DOHH2 (cell line): ENCODE measurements at regions not wholly inside any gene's neighbourhood (a gene's known extent, or its start where the extent isn't known, plus 50 kb on each side); places are given as distances from the start of the nearest gene placed in this dataset.

Experiments used
- EZH2phosphoT487 ChIP-seq: fragments of 200-600 bp; sonication (generic); IDR thresholded peaks from 2 replicates; pipeline ENCODE4 v1.6.1; 2017; ENCODE audit warnings: borderline replicate concordance, mild to moderate bottlenecking, antibody characterized with exemption, low read length, moderate library complexity, mixed read lengths
- TF ChIP-seq, protein P1 (sequence below): fragments of 200-600 bp; sonication (generic); IDR thresholded peaks from one replicate; pipeline ENCODE4 v1.5.1; 2014; ENCODE audit warnings: antibody characterized with exemption, mild to moderate bottlenecking, low read depth, low read length; ENCODE audit not compliant: poor library complexity, severe bottlenecking

GRCh38 chr1:198463709-198464108 lies 76.8 kb downstream of the ATP6V1G3 start:
- TF ChIP-seq, protein P1, sequence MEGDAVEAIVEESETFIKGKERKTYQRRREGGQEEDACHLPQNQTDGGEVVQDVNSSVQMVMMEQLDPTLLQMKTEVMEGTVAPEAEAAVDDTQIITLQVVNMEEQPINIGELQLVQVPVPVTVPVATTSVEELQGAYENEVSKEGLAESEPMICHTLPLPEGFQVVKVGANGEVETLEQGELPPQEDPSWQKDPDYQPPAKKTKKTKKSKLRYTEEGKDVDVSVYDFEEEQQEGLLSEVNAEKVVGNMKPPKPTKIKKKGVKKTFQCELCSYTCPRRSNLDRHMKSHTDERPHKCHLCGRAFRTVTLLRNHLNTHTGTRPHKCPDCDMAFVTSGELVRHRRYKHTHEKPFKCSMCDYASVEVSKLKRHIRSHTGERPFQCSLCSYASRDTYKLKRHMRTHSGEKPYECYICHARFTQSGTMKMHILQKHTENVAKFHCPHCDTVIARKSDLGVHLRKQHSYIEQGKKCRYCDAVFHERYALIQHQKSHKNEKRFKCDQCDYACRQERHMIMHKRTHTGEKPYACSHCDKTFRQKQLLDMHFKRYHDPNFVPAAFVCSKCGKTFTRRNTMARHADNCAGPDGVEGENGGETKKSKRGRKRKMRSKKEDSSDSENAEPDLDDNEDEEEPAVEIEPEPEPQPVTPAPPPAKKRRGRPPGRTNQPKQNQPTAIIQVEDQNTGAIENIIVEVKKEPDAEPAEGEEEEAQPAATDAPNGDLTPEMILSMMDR = no peak
- TF ChIP-seq EZH2phosphoT487 = no peak
